Sigmoid colon (tissue), 6 donors: ENCODE measurements at regions not wholly inside any gene's neighbourhood (a gene's known extent, or its start where the extent isn't known, plus 50 kb on each side); places are given as distances from the start of the nearest gene placed in this dataset.
"Not testable (repeated sequence)": the region's sequence is repeated elsewhere in the genome, so short reads cannot be mapped to it uniquely, and the experiment has no call there.

ENCODE experiments used
- DNase-seq: peaks from one replicate; pipeline ENCODE4 v3.0.0-alpha.2; 2019
- H3K27ac ChIP-seq, 4 donors: fragments of 200-600 bp; sonication (generic); one replicate each; pipeline ENCODE4 v1.5.1; 2016 to 2019; ENCODE audit warnings: mild to moderate bottlenecking in 1 of 4
- H3K27me3 ChIP-seq, 3 donors: fragments of 200-600 bp; sonication (generic); one replicate each; pipeline ENCODE4 v1.5.1; 2019; ENCODE audit warnings: mild to moderate bottlenecking in 1 of 3
- H3K36me3 ChIP-seq, 4 donors: fragments of 200-600 bp; sonication (generic); one replicate each; pipeline ENCODE4 v1.5.1; 2016 to 2019
- H3K4me1 ChIP-seq, 4 donors: fragments of 200-600 bp; sonication (generic); one replicate each; pipeline ENCODE4 v1.5.1; 2017 to 2019
- H3K4me3 ChIP-seq, 4 donors: fragments of 200-600 bp; sonication (generic); one replicate each; pipeline ENCODE4 v1.5.1; 2017 to 2019; ENCODE audit warnings: mild to moderate bottlenecking in 2 of 4, moderate library complexity in 1 of 4
- H3K9me3 ChIP-seq, 4 donors: fragments of 200-600 bp in 3 of 4; sonication (generic) in 3 of 4; one replicate each; pipeline versions ENCODE4 v1.5.1 to v1.6.1; 2013 to 2019
- EP300 ChIP-seq, 4 donors: sonication (generic); formaldehyde crosslinking; IDR thresholded peaks; one replicate each; pipeline ENCODE4 v1.6.1; 2017; ENCODE audit warnings: antibody characterized with exemption in 4 of 4
- POLR2A ChIP-seq, 2 donors: fragments of 450-650 bp; IDR thresholded peaks; one replicate each; pipeline ENCODE4 v1.6.1; 2016; ENCODE audit warnings: antibody characterized with exemption in 2 of 2, mild to moderate bottlenecking in 2 of 2, moderate library complexity in 2 of 2
- POLR2AphosphoS5 ChIP-seq, 4 donors: sonication (generic); formaldehyde crosslinking; IDR thresholded peaks; one replicate each; pipeline ENCODE4 v1.6.1; 2017; ENCODE audit warnings: antibody characterized with exemption in 4 of 4
- WGBS, 2 donors: extraction: QIAGEN DNeasy Blood & Tissue Kit; methylation state at CpG; one replicate each; pipeline ENCODE4 v1.1.7; 2013; 5-methylcytosine and 5-hydroxymethylcytosine counted together
- intact Hi-C: fragments of 100-400 bp; cut with DNase I; formaldehyde crosslinking; loops from one replicate; pipeline ENCODE4 v1.15.1; 2023
- TF ChIP-seq, protein P1 (sequence below), 4 experiments: fragments of 450-650 bp in 3 of 4; fragments of 200-600 bp in 1 of 4; IDR thresholded peaks; one replicate each; pipeline ENCODE4 v1.5.1; 2016 to 2019; ENCODE audit warnings: antibody characterized with exemption in 4 of 4, mild to moderate bottlenecking in 3 of 4, moderate library complexity in 2 of 4
- donor health status: healthy with polysubstance abuse.
- donor health status: healthy.

- TF ChIP-seq, protein P1, sequence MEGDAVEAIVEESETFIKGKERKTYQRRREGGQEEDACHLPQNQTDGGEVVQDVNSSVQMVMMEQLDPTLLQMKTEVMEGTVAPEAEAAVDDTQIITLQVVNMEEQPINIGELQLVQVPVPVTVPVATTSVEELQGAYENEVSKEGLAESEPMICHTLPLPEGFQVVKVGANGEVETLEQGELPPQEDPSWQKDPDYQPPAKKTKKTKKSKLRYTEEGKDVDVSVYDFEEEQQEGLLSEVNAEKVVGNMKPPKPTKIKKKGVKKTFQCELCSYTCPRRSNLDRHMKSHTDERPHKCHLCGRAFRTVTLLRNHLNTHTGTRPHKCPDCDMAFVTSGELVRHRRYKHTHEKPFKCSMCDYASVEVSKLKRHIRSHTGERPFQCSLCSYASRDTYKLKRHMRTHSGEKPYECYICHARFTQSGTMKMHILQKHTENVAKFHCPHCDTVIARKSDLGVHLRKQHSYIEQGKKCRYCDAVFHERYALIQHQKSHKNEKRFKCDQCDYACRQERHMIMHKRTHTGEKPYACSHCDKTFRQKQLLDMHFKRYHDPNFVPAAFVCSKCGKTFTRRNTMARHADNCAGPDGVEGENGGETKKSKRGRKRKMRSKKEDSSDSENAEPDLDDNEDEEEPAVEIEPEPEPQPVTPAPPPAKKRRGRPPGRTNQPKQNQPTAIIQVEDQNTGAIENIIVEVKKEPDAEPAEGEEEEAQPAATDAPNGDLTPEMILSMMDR (IDR thresholded peaks at IDR 0.05), result no peak
- TF ChIP-seq POLR2A (IDR thresholded peaks at IDR 0.05), result no peak
- no peak for TF ChIP-seq POLR2AphosphoS5 (IDR thresholded peaks at IDR 0.05)
- TF ChIP-seq EP300 (IDR thresholded peaks at IDR 0.05), result no peak
- intact Hi-C loops, result no loop called here
Measured at GRCh38 chr3:78506581-78507195, 1261.1 kb downstream of the ROBO1 start.

GRCh38 chr3:78507196-78507984, 1260.4 kb downstream of the ROBO1 start:
- no peak overlapping the region for H3K27ac ChIP-seq

More at GRCh38 chr3:78506581-78507195, 1261.1 kb downstream of the ROBO1 start:
- no peak for DNase-seq
- Histone ChIP-seq H3K9me3 (no peaks in the 10 kb centered on the region), H3K4me3 (no peak overlapping the region), H3K4me1 (no peaks in the 10 kb centered on the region), H3K27ac (no peak overlapping the region), H3K36me3 (no peaks in the 10 kb centered on the region), H3K27me3 (no peaks in the 10 kb centered on the region)
- 46 to 64% methylated on average over 2 of the region's 2 CpGs for WGBS, 2 donors

GRCh38 chr3:78511840-78512239, 1256.0 kb downstream of the ROBO1 start:
- Histone ChIP-seq H3K27me3 (no peaks in the 10 kb centered on the region), H3K4me3 (no peak overlapping the region), H3K27ac (no peak overlapping the region), H3K9me3 (no peaks in the 10 kb centered on the region), H3K36me3 (no peaks in the 10 kb centered on the region), H3K4me1 (no peaks in the 10 kb centered on the region)
- intact Hi-C loops, result no loop called here
- WGBS, 2 donors, result 62 to 67% methylated on average over 2 of the region's 2 CpGs
- no peak for DNase-seq
- TF ChIP-seq POLR2A (IDR thresholded peaks at IDR 0.05), result no peak

More at GRCh38 chr3:78507196-78507984, 1260.4 kb downstream of the ROBO1 start:
- 34 to 64% methylated on average over 6 of the region's 6 CpGs for WGBS, 2 donors
- no peaks in the 10 kb centered on the region for H3K9me3 ChIP-seq
- H3K27me3 ChIP-seq, result no peaks in the 10 kb centered on the region
- no peaks in the 10 kb centered on the region for H3K36me3 ChIP-seq
- no peaks in the 10 kb centered on the region for H3K4me1 ChIP-seq
- no peak for DNase-seq
- TF ChIP-seq POLR2A (IDR thresholded peaks at IDR 0.05) (no peak), POLR2AphosphoS5 (IDR thresholded peaks at IDR 0.05) (no peak), EP300 (IDR thresholded peaks at IDR 0.05) (no peak)
- TF ChIP-seq, protein P1 (IDR thresholded peaks at IDR 0.05), result no peak
- intact Hi-C loops, result no loop called here
- H3K4me3 ChIP-seq, result no peak overlapping the region

- H3K36me3 ChIP-seq, H3K9me3 ChIP-seq, H3K4me3 ChIP-seq, H3K4me1 ChIP-seq, H3K27ac ChIP-seq, DNase-seq, intact Hi-C loops, H3K27me3 ChIP-seq: not testable (repeated sequence)
- 71 to 73% methylated on average over 4 of the region's 4 CpGs for WGBS, 2 donors
Measured at GRCh38 chr3:78512786-78513185, 1255.0 kb downstream of the ROBO1 start.

GRCh38 chr3:78516437-78516836, 1251.4 kb downstream of the ROBO1 start:
- Histone ChIP-seq H3K4me1 (no peaks in the 10 kb centered on the region), H3K36me3 (no peaks in the 10 kb centered on the region), H3K27me3 (no peaks in the 10 kb centered on the region), H3K4me3 (no peak overlapping the region), H3K9me3 (no peaks in the 10 kb centered on the region), H3K27ac (no peak overlapping the region)
- no peak for DNase-seq
- 72 to 85% methylated on average over 3 of the region's 3 CpGs for WGBS, 2 donors
- intact Hi-C loops, result no loop called here
- TF ChIP-seq, protein P1 (IDR thresholded peaks at IDR 0.05), result no peak
- TF ChIP-seq POLR2AphosphoS5 (IDR thresholded peaks at IDR 0.05) (no peak), EP300 (IDR thresholded peaks at IDR 0.05) (no peak), POLR2A (IDR thresholded peaks at IDR 0.05) (no peak)
